MM.1S (cell line): ENCODE measurements at regions not wholly inside any gene's neighbourhood (a gene's known extent, or its start where the extent isn't known, plus 50 kb on each side); places are given as distances from the start of the nearest gene placed in this dataset.

Experiments
- EZH2 ChIP-seq: fragments of 300-600 bp; sonication (generic); optimal IDR thresholded peaks from 2 replicates; pipeline ENCODE3; 2017; ENCODE audit warnings: low read depth, mild to moderate bottlenecking, antibody characterized with exemption, low read length, mixed read lengths
- EZH2phosphoT487 ChIP-seq: fragments of 300-600 bp; sonication (generic); IDR thresholded peaks from 2 replicates; pipeline ENCODE4 v1.6.1; 2018; ENCODE audit warnings: antibody characterized with exemption, low read length
- TF ChIP-seq, protein P1 (sequence below): fragments of 300-600 bp; sonication (generic); IDR thresholded peaks from 2 replicates; pipeline ENCODE4 v1.5.1; 2016; ENCODE audit warnings: antibody characterized with exemption, low read length, mixed read lengths

DNA sequence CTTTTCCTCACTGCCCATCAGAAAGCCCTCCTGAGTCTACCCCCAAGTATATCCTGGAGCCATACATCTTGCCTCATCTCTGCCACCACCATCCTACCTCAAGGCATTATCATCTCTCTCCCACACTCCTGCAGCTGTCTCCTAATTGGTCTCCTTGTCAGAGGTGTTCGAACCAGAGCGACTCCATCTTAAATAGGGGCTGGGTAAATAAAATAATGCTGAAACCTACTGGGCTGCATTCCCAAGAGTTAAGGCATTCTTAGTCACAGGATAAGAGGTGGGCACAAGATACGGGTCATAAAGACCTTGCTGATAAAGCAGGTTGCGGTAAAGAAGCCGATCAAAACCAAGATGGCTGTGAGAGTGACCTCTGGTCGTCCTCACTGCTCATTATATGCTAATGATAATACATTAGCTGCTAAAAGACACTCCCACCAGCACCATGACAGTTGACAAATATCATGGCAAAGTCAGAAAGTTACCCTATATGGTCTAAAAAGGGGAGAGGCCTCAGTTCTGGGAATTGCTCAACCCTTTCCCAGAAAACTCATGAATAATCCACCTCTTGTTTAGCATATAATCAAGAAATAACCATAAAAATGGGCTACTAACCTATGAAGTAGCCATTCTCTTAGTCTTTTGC is 97.0 kb upstream of the C16orf82 start:
- TF ChIP-seq, protein P1, sequence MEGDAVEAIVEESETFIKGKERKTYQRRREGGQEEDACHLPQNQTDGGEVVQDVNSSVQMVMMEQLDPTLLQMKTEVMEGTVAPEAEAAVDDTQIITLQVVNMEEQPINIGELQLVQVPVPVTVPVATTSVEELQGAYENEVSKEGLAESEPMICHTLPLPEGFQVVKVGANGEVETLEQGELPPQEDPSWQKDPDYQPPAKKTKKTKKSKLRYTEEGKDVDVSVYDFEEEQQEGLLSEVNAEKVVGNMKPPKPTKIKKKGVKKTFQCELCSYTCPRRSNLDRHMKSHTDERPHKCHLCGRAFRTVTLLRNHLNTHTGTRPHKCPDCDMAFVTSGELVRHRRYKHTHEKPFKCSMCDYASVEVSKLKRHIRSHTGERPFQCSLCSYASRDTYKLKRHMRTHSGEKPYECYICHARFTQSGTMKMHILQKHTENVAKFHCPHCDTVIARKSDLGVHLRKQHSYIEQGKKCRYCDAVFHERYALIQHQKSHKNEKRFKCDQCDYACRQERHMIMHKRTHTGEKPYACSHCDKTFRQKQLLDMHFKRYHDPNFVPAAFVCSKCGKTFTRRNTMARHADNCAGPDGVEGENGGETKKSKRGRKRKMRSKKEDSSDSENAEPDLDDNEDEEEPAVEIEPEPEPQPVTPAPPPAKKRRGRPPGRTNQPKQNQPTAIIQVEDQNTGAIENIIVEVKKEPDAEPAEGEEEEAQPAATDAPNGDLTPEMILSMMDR, result no peak
- TF ChIP-seq EZH2phosphoT487 (no peak), EZH2 (no peak)
